ENCODE measurements at regions not wholly inside any gene's neighbourhood (a gene's known extent, or its start where the extent isn't known, plus 50 kb on each side); places are given as distances from the start of the nearest gene placed in this dataset.

DNA sequence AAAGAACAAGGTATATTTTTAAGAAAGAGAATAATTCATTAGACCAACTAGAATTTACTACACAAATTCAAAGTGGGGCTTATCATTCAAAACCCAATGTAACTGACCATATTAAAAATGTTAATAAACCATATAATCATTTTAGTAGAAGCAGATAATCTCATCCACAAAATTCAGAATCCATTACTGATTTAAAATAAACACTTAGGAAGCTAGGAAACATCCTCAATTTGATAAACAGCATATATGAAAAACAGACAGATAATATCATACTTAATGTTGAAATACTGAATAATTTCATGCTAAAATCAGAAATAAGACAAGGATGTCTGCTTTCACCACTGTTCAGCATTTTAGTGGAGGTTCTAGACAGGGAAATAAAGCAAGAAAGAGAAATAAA is 902.8 kb upstream of the PHF14 start:
- no peak for DNase-seq

DNA sequence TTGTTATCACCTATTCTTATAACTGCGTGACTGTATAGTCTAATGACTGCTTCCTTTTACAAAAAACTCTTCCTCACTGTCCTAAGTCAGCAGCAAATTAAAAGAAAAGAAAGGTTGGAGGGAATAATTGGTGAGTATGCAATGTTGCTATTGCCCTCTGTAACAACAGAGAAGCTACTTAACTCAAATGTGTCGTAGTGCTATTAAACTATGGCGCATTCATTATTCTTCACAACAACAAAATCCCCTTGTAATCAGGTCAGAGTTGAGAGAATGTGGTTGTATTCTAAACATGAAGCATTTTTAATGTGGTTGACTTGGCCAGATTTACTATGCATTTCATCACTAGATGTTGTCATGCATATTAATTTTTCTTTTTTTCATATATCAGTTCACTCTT is 897.8 kb upstream of the PHF14 start:
- DNase-seq = no peak

DNA sequence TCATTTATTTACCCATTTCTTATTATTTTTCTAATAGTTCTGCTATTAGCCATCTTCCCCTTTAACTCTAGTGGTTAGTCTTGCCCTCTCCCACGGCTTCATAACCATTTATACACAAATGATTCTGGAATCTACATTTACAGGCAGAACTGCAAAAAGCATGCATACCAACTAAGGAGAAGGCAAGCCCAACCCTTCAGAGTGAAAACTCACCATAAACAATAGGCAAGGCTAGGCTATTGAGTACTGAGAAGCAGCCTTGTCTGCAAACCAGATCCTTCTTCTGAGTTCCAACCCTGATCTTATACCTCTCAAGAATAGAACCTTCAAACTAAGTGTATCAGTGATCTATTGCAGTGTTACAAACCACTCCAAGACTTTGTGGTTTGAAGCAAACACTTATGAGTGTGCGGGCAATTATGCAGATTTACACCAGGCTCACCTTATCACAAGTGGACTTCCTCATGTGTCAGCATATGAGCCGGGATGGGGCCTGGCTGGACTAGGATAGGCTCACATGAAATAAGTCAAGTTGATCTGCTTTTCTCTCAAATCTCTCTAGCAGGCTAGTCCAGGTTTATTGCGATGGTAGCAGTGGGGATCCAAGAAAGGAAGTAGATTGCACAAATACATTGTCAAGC is 896.9 kb upstream of the PHF14 start:
- DNase-seq = no peak

DNA sequence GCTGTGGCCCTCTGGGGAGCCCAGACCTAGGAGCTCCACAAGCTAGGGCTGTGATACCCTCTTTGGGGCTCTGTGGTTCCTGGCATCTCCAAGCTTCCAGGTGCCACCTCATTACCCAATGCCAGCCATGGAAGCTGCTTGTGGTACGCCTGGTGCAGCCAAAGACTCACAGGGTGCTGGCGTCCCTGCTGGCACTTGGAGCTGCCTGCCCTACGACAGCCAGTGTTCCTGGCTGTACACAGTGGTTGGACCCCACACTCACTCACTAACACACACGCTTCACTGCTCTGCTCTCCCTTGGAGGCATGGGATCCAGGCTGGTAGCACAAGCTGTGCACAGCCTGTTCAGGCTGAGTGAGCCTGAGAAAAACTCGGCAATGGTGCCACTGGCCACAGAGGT is 894.1 kb upstream of the PHF14 start:
- no peak for DNase-seq

DNA sequence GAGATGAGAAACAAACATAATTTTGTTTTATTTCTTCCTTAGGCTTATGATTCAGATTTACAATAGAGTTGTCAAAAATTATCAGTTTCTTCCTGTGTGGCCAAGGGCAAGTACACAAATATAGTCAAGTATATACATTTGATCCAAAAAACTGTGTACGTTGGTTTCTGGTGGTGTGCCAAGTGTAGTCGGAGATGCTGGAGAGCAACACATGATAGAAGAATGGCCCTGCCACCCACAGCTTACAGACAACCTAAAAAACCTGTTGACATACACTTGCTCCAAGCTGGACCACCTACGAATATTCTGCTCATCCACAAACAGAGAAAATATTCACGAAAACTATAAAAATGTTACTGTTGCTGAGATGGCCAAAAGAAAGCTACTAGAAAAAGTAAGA is 890.8 kb upstream of the PHF14 start:
- no peak for DNase-seq

DNA sequence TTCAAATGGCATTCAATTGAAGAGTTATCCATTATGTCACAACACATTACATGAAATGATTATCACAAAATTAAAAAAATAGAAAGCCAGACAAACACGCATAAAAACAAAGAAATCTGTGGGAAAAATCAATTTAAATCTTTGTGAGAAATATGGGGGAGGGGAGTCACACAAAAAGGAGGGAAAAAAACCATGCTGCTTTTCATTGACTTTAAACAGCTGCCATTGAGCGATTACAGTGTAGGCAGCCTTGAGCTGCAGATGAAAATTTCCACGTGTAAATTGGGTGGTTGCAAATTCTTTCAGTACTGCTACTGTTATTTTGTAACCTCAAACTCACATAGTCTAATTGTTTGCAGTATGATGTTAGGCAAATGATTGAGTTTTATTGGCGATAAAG is 889.9 kb upstream of the PHF14 start:
- DNase-seq = no peak

DNA sequence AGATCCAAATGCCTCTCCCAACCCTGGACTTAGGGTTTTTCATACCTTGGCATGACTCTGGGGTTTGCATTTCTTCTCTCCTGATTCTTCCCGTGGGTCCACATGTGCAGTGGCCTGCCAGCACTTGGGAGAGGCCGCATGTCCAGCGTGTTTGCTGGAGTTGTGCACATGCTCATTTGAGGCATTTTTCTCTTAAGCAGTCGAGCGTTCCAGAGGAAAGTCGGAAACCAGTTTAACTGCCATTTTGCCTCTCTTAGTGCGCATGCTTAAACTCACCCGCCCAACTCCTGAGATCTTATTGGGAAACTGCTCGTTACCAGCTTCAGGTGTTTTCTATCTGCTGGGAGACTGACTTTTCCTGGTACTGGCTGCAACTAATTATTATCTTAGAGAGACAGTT is 888.4 kb upstream of the PHF14 start:
- no peak for DNase-seq

DNA sequence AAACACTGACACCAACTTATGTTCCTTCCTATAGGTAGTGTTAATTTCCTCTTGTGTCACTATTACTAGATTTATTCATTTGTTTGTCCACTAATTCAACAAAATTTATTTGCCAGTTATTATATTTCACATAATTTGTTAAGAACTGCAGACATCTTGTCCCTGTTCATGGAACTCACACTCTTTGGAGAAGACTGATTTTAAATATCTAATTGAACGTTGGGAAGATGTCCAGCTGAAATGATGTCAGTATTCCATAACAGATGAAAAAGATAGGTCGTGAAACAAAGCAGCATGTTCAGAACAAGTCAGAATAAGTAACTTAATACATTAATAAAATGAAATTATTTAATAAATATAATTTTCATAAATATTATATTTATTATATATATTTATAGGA is 873.1 kb upstream of the PHF14 start:
- no peak for DNase-seq

DNA sequence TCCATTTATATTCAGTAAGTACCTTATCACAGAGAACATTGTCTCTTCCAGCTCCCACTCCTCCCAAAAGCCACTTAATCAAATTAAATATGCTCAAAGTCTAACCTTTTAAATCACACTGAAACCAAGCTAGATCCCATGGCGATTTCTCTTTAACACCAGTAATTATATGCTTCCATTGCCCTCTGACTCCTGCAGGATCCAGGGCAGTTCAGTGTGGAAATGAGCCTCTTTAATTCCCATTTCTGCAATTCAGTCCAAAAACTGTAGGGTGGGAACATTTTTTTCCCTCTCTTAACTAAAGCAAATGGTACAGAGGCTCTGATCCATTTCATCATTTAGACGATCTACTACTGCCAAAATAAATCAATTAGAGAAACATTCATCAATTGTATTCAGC is 872.3 kb upstream of the PHF14 start:
- DNase-seq = no peak

DNA sequence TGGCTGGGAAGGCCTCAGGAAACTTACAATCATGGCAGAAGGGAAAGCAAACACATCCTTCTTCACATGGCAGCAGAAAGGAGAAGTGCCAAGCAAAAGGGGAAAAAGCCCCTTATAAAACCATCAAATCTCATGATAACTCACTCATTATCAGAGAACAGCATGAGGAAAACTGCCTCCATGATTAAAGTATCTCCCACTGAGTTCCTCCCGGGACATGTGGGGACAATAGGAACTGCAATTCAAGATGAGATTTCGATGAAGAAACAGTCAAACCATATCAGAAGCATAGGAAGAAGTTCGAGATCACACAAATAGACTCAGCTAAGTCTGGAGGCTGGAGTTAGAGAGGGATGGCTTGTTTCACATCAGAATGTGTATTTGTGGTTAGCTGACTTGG is 869.4 kb upstream of the PHF14 start:
- no peak for DNase-seq

DNA sequence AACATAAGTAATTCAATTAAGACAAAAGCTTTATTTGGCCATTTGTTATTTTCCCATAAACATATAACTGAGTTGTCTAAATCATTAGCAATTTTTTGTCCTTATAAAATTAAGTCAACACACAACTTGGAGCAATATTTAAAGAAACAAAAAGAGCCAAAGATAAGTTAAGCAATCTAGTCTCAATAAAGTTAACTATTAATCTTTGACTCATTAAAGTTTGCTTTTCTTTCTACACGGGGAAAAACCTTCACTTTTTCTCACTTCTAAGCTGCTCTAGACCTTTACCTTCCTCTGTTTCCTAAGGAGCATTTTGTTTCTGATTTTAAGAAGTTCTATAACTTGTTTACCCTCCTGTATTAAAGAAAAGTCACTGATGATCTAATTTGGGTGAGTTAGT is 867.1 kb upstream of the PHF14 start:
- no peak for DNase-seq

DNA sequence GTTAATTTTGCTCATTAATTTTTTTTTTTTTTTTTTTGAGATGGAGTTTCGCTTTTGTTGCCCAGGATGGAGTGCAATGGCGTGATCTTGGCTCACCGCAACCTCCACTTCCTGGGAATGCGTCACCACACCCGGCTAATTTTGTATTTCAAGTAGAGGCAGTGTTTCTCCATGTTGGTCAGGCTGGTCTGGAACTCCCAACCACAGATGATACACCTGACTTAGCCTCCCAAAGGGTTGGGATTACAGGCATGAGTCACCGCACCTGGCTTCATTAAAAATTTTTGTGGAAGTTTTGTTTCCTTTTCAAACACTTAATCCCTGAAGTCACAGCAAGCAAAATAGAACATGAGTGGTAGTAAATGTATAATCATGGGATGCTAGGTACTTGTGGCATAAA is 857.2 kb upstream of the PHF14 start:
- DNase-seq = no peak

DNA sequence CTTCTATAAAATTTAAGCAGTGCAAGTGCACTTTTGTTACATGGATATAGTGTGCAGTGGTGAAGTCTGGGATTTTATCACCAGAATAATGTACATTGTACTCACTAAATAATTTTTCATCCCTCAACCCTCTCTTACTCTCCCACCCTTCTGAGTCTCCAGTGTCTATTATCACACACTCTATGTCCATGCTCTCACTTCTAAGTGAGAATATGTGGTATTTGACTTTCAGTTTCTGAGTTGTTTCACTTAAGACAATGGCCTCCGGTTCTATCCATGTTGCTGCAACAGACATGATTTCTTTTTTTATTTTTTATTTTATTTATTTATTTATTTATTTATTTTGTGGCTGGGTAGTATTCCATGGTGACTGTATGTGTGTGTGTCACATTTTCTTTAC is 855.9 kb upstream of the PHF14 start:
- DNase-seq = no peak

DNA sequence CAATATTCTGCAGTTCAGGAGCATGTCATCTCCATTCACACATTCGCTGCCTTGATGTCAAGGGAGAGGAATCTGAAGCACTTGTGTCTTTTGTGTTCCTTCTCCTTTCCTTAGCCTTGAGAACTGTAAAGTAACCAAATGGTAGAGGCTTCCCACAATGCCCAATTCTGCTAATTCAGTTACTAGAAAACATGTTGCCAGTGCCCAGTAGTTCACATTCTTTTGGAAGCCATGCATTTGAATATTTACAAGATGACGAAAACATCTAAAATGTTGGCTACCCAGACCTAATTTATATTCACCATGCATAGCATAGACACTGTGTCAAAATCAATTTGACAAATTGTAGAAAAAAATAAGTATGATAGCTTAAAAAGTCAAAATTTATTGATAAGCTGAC is 852.7 kb upstream of the PHF14 start:
- DNase-seq = no peak

DNA sequence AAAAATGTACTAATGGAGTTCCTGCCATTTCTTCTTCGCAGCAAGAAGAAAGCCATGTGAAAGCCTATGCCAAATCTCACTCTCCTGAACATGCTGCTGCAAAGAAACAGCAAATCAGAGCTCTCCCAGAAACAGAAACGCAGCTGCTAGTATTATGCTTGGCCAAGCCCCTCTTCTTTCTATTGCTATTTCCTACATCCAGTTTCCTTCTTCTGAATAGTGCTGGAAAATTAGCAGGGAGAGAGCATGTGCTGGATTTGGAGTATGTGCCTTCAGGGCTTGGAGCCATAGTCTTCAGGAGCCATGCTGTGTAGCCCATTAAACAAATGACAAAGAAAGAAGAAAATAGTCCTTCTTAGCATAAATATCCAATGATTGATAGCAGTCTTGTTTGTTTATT is 852.0 kb upstream of the PHF14 start:
- no peak for DNase-seq

DNA sequence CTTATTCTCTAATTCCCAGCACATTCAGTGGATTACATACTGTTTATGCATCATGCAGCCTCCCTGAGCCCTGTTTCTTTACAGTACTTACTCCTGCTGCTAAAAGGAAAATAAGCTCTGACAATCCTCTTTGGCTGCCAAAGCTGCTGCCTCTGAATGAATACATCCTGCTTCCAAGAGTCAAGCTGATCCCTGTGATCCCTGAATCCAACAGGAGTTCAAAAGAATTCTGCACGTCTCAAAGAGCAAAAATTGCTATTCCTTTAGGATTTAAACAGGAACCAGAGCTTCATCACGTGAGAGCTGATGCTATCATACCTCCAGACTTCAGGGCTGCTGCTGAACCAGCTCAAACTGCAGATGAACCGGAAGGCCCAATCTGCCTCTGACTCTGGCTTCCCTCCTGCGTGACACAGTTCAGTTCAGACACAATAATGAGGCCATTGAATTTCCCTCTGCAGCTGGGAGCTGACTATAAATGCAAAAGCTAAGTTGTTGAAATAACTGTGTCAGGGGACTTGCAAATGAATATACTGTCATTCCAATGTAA is 851.0 kb upstream of the PHF14 start:
- no peak for DNase-seq

DNA sequence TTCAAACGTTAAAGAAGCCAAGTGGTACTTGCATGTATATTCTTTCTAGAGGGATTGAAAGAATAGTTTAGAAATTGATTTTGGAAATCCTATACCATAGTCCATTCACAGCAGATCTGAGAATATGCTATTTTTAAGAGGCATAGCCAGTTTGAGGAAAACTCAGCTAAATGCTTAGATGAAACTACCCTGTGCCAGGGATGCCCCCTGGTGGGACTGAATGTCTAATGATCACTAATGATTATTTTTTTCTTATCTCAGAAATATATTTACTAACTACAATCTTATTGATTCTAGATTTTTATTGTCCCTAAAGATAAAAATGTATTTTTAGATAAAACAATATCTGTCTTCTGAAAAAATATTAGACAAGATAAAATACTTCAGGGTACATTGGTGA is 844.9 kb upstream of the PHF14 start:
- DNase-seq = no peak

DNA sequence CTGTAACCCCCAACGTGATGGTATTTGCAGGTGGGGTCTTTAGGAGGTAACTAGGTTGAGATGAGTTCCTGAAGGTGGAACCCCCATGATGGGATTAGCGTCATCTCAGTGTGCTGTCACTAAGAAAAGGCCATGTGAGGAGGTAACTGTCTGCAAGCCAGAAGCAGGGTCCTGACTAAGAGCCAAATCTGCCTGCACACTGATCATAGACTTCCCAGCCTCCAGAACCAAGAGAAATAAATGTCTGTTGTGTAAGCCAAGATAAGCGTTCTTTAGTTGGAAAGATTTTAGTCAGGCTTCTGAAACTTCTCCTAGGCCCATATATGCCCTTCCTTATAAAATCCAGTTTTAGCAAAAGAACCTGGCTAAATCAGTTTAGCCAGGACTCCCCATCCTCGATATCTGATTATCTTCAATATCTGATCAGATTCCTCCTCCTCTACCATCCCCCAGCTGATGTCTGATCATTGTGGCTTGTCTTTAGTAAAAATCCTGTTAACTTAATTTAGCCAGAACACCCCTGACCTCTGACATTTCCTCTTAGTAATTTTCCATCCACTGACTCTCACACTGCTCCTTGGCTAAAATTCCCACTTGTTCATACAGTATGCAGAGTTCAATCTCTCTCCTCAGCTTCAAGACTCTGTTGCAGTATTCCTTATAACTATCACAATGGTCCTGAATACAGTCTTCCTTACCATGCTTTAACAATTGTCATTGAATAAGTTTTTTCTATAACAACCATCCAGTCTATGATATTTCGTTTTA is 835.4 kb upstream of the PHF14 start:
- no peak for DNase-seq

DNA sequence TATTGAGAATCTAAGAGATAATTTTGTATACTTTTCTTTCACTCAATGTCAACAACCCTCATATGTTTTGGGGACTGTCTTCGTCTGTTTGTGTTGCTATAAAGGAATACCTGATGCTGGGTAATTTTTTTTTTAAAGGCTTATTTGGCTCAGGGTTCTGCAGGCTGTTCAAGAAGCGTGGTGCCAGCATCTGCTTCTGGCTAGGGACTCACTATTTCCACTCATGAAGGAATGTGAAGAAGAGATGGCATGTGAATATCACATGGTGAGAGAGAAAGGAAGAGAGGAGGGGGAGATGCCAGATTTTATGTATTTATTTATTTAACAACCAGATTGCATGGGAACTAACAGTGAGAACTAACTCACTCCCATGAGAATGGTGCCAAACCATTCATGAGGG is 827.4 kb upstream of the PHF14 start:
- no peak for DNase-seq

DNA sequence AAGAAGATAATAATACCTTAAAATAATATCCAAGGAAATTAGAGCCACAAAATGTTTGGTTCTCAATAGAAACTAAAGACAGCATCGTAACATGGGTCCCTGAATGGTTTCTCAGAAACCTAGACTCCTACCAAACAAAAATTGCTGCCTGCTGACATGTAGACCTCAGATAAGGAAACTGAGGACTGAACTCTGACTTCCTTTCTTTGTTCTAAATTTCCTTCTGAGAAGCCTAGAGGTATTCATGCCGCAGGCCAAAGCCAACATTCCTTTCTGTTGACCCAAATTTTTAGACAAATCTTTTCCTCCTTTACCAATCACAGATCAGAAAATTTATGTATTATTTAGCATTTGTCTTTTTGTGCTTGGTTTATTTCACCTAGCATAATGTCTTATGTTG is 816.7 kb upstream of the PHF14 start:
- no peak for DNase-seq

DNA sequence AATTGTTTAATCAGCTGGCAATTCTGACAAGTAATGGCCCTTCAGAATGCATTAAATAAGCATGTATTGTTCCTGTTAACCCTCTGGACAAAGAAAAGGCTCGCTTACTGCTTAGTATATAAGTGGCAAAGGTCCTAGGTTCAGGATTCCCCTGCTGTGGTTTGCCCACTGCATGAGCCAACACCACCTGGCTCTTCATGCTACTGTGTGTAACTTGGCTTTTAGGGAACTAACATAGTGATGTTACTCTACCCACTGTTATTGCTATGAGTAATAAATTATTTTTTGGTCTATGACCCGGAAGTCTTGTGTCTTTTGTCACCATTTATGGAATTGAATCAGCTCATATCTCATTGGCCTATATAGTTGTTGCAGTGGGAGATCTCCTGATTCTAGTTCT is 791.7 kb upstream of the PHF14 start:
- no peak for DNase-seq

DNA sequence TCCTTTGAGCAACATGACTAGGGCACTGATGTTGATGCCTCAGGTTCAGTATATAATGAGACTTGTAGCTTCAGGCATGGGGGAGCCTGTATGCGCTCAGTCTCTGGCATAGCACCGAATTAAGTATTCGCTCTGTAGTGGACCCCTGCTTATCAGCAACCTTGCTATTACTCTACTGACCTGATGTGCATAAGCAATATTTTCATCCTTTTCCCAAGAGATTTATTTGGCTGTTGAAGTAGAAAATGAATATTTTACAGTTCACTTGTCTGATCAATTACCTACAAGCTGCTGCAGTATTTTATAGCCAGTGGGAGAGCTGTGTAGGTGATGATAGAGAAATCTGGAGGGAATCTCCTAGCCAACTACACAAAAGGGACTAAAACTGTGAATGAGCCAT is 781.6 kb upstream of the PHF14 start:
- no peak for DNase-seq

DNA sequence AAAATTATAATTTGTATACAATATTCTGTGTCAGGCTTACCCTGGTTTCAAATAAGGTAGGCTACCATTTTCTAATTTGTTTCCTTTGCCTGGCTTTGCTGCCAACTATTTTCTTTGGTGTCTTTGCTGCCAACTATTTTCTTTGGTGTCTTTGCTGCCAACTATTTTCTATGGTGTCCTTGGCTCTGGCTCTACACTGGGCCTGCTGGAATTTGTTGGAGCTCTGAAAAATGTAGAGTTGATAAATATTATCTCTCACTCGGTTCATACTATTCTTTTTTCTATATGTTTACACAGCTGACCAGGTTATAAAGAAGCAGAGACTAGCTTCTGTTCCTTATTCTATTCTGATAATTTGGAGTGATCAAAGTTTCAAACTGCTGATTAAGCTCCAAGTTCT is 768.0 kb upstream of the PHF14 start:
- DNase-seq = no peak

DNA sequence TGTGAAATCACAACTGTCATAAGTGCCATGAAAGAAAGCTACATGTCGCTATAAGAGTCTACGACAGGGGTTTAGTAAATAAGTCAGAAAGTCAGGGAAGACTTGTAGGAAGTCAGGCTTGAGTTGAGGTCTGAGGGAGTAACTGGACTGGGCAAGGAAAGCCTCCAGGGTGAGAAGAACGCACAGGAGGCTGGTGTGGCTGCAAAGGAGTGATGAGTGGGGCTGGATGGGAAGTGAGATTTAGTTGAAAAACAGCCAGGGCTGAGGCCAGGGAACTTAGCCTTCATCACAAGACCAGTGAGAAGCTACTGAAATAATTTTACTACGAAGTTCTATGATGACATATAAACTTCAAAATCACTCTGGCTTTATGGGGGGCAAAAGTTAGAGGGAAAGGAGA is 763.7 kb upstream of the PHF14 start:
- no peak for DNase-seq

DNA sequence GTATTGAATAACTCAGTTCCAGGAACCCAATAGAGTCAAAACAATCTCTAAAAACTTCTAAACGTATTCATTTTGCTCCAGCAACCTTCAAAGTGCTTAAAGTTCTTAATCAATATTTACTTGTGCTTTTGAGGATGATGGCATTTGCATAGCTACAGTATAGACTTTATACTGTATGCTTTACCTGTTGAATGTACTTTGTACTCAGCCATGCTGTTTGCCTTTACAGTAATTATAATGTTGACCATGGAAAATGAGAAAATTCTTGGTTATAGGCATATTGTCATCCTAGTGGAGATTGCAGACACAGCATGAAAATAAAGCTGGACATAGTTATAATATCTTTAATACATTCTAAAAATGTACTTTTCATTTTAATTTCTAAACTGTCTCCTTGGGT is 762.7 kb upstream of the PHF14 start:
- no peak for DNase-seq

Data from activated CD4-positive, alpha-beta T cell treated with anti-CD3 and anti-CD28 coated beads, Interleukin-2, Interleukin-6, amounts not matched to agents 100 ng/mL and 50 ng/mL, durations not matched to agents 16 hours and 8 hours (primary cell).